H9 (cell line): ENCODE measurements at regions not wholly inside any gene's neighbourhood (a gene's known extent, or its start where the extent isn't known, plus 50 kb on each side); places are given as distances from the start of the nearest gene placed in this dataset.

Experiments
- DNase-seq: peaks from one replicate; pipeline ENCODE4 v3.0.0-alpha.2; 2017
- H2AFZ ChIP-seq: one replicate; pipeline ENCODE4 v1.6.1; 2013; ENCODE audit warnings: mild to moderate bottlenecking, low read length, control low read depth, moderate library complexity
- H2AK5ac ChIP-seq: 2 replicates; pipeline ENCODE4 v1.6.1; 2013; ENCODE audit warnings: low read length, control low read depth, mixed read lengths; ENCODE audit not compliant: insufficient read length
- H2BK120ac ChIP-seq: one replicate; pipeline ENCODE4 v1.6.1; 2013; ENCODE audit warnings: low read depth, mild to moderate bottlenecking, low read length, control low read depth, inconsistent platforms; ENCODE audit not compliant: poor library complexity, severe bottlenecking
- H2BK12ac ChIP-seq: 2 replicates; pipeline ENCODE4 v1.6.1; 2013; ENCODE audit warnings: low read length, control low read depth, mixed read lengths, low read depth; ENCODE audit not compliant: insufficient read length
- H2BK15ac ChIP-seq: 2 replicates; pipeline ENCODE4 v1.6.1; 2013; ENCODE audit warnings: low read depth, low read length, control low read depth
- H2BK20ac ChIP-seq: one replicate; pipeline ENCODE4 v1.6.1; 2013; ENCODE audit warnings: low read depth, mild to moderate bottlenecking, low read length, control low read depth, inconsistent platforms; ENCODE audit not compliant: poor library complexity, severe bottlenecking
- H2BK5ac ChIP-seq: 2 replicates; pipeline ENCODE4 v1.6.1; 2013; ENCODE audit warnings: low read length, control low read depth, mixed read lengths; ENCODE audit not compliant: insufficient read length
- H3K14ac ChIP-seq: 2 replicates; pipeline ENCODE4 v1.6.1; 2013; ENCODE audit warnings: low read length, control low read depth; ENCODE audit not compliant: insufficient read depth
- H3K18ac ChIP-seq: 2 replicates; pipeline ENCODE4 v1.6.1; 2013; ENCODE audit warnings: low read depth, mild to moderate bottlenecking, mixed read lengths, low read length, control low read depth; ENCODE audit not compliant: insufficient read length
- H3K23ac ChIP-seq: 2 replicates; pipeline ENCODE4 v1.6.1; 2013; ENCODE audit warnings: low read length, control low read depth, mixed read lengths, low read depth; ENCODE audit not compliant: insufficient read length
- H3K23me2 ChIP-seq: 2 replicates; pipeline ENCODE4 v1.6.1; 2013; ENCODE audit warnings: low read depth, mild to moderate bottlenecking, mixed read lengths, low read length, control low read depth; ENCODE audit not compliant: insufficient read length, poor library complexity, severe bottlenecking
- H3K27ac ChIP-seq: 2 replicates; pipeline ENCODE4 v1.5.1; 2013; ENCODE audit warnings: low read length, control low read depth, mixed read lengths, low read depth; ENCODE audit not compliant: insufficient read length
- H3K27me3 ChIP-seq: 2 replicates; pipeline ENCODE4 v1.6.1; 2013; ENCODE audit warnings: low read length, control low read depth, inconsistent platforms; ENCODE audit not compliant: insufficient read depth
- H3K4ac ChIP-seq: 2 replicates; pipeline ENCODE4 v1.6.1; 2013; ENCODE audit warnings: low read depth, mild to moderate bottlenecking, control low read depth, inconsistent platforms, low read length, moderate library complexity
- H3K4me1 ChIP-seq: 2 replicates; pipeline ENCODE4 v1.6.1; 2013; ENCODE audit warnings: low read length, control low read depth, inconsistent platforms; ENCODE audit not compliant: insufficient read depth
- H3K4me2 ChIP-seq: 2 replicates; pipeline ENCODE4 v1.6.1; 2013; ENCODE audit warnings: low read length, control low read depth, mixed read lengths; ENCODE audit not compliant: insufficient read length, insufficient read depth
- H3K56ac ChIP-seq: 2 replicates; pipeline ENCODE4 v1.6.1; 2013; ENCODE audit warnings: low read depth, mild to moderate bottlenecking, mixed read lengths, low read length, control low read depth; ENCODE audit not compliant: insufficient read length
- H3K79me1 ChIP-seq: 2 replicates; pipeline ENCODE4 v1.6.1; 2013; ENCODE audit warnings: low read depth, mild to moderate bottlenecking, moderate library complexity, low read length, control low read depth, inconsistent platforms; ENCODE audit not compliant: insufficient read depth, poor library complexity, severe bottlenecking
- H3K79me2 ChIP-seq: 2 replicates; pipeline ENCODE4 v1.6.1; 2013; ENCODE audit warnings: low read length, control low read depth, inconsistent platforms; ENCODE audit not compliant: insufficient read depth
- H3K9ac ChIP-seq: 2 replicates; pipeline ENCODE4 v1.6.1; 2013; ENCODE audit warnings: low read length, control low read depth, mixed read lengths; ENCODE audit not compliant: insufficient read length; ENCODE audit errors: extremely low read depth
- H3K9me3 ChIP-seq: one replicate; pipeline ENCODE4 v1.6.1; 2013; ENCODE audit warnings: low read depth, low read length, inconsistent platforms; ENCODE audit not compliant: control insufficient read depth
- H3T11ph ChIP-seq: one replicate; pipeline ENCODE4 v1.6.1; 2013; ENCODE audit warnings: mild to moderate bottlenecking, low read length, control low read depth, inconsistent platforms
- H4K20me1 ChIP-seq: one replicate; pipeline ENCODE4 v1.6.1; 2013; ENCODE audit not compliant: control insufficient read depth, insufficient read length, insufficient read depth
- H4K5ac ChIP-seq: 2 replicates; pipeline ENCODE4 v1.6.1; 2013; ENCODE audit warnings: low read depth, mild to moderate bottlenecking, mixed read lengths, low read length, control low read depth; ENCODE audit not compliant: insufficient read length
- H4K8ac ChIP-seq: replicated peaks from 2 replicates; pipeline ENCODE4 v1.6.1; 2013; ENCODE audit warnings: low read length, control low read depth, mixed read lengths, low read depth; ENCODE audit not compliant: insufficient read length
- H4K91ac ChIP-seq: 2 replicates; pipeline ENCODE4 v1.6.1; 2013; ENCODE audit warnings: low read depth, mild to moderate bottlenecking, moderate library complexity, mixed read lengths, low read length, control low read depth; ENCODE audit not compliant: insufficient read length
- H3K27ac Mint-ChIP-seq, 3 experiments: 2 replicates in 2 of 3; 3 replicates in 1 of 3; pipeline ENCODE4 v1.8.0; 2020 to 2021; ENCODE audit warnings: mixed read lengths in 3 of 3, mild to moderate bottlenecking in 1 of 3, moderate library complexity in 1 of 3
- H3K27me3 Mint-ChIP-seq: 2 replicates; pipeline ENCODE4 v1.8.0; 2021; ENCODE audit warnings: low read depth, mild to moderate bottlenecking, moderate library complexity, mixed read lengths
- H3K36me3 Mint-ChIP-seq, 3 experiments: 2 replicates in 2 of 3; 3 replicates in 1 of 3; pipeline ENCODE4 v1.8.0; 2020 to 2021; ENCODE audit warnings: low read depth in 3 of 3, mixed read lengths in 3 of 3; ENCODE audit not compliant: insufficient read depth in 1 of 3
- H3K4me1 Mint-ChIP-seq, 2 experiments: 2 replicates each; pipeline ENCODE4 v1.8.0; 2020; ENCODE audit warnings: mixed read lengths in 2 of 2
- H3K4me3 Mint-ChIP-seq, 2 experiments: 2 replicates in 1 of 2; 3 replicates in 1 of 2; pipeline ENCODE4 v1.8.0; 2020 to 2021; ENCODE audit warnings: mild to moderate bottlenecking in 2 of 2, mixed read lengths in 2 of 2, moderate library complexity in 1 of 2
- H3K9me3 Mint-ChIP-seq, 2 experiments: 2 replicates in 1 of 2; 3 replicates in 1 of 2; pipeline ENCODE4 v1.8.0; 2020; ENCODE audit warnings: mild to moderate bottlenecking in 2 of 2, mixed read lengths in 2 of 2, moderate library complexity in 1 of 2
- WGBS: extraction: QIAGEN DNeasy Blood & Tissue Kit; methylation state at CpG from one replicate; pipeline ENCODE4 v1.1.7; 2013; ENCODE audit warnings: missing lambda C conversion rate, low lambda C conversion rate, mixed read lengths; ENCODE audit not compliant: insufficient read length; ENCODE audit errors: extremely low coverage; 5-methylcytosine and 5-hydroxymethylcytosine counted together
- TF ChIP-seq, protein P1 (sequence below): fragments of 200-600 bp; sonication (generic); conservative IDR thresholded peaks from 3 replicates; pipeline ENCODE4 v1.8.0; 2021; ENCODE audit warnings: antibody characterized with exemption, mild to moderate bottlenecking

DNA sequence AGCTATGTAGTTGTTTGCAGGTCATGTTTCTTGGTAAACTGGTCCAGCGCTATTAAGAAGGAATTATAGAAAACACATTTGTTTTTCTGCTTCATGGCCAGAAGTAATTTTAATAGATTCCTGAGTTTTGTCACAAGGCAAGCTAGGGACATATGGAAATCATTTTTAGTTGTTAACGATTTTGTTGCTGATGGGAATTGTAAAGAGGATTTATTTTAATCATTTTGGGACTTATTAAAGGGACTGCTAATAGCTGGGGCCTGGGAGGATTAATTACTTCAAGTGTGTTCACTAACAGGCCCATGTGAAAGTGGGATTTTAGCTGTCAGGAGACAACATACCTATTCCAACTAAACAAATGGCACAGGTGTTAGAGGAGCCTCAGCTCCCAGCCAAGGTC is 492.0 kb upstream of the ARX start:
- no CpG with 5 or more reads among the region's 2 CpGs for WGBS
- H2BK20ac ChIP-seq, result no peak overlapping the region
- no peaks in the 10 kb centered on the region for H3K27me3 Mint-ChIP-seq

More for the DNA sequence above, 492.0 kb upstream of the ARX start:
- Histone ChIP-seq H3K23me2 (no peaks in the 10 kb centered on the region), H2BK12ac (no peak overlapping the region), H3K79me2 (no peaks in the 10 kb centered on the region), H3K9me3 (peaks cover 21% of the 10 kb centered on the region), H4K8ac (no peak overlapping the region), H3K27me3 (no peaks in the 10 kb centered on the region), H4K20me1 (no peaks in the 10 kb centered on the region), H3K23ac (no peak overlapping the region), H3K14ac (no peak overlapping the region), H3K4me1 (no peaks in the 10 kb centered on the region), H2BK5ac (no peak overlapping the region), H3K4me2 (no peak overlapping the region), H3K56ac (no peak overlapping the region), H2AK5ac (no peak overlapping the region), H3K4ac (no peak overlapping the region), H3T11ph (no peak overlapping the region), H4K91ac (no peak overlapping the region), H3K18ac (no peak overlapping the region), H2AFZ (no peak overlapping the region), H3K9ac (no peak overlapping the region), H2BK15ac (no peak overlapping the region), H3K27ac (no peak overlapping the region), H3K79me1 (no peaks in the 10 kb centered on the region), H2BK120ac (no peak overlapping the region), H4K5ac (no peak overlapping the region)
- peaks cover 61 to 63% of the 10 kb centered on the region in 2 experiments for H3K9me3 Mint-ChIP-seq
- DNase-seq, result no peak
- H3K4me3 Mint-ChIP-seq, result no peak overlapping the region
- peaks cover 0 to 8% (median 7%) of the 10 kb centered on the region in 3 experiments; a peak in 2 of 7 replicates for H3K36me3 Mint-ChIP-seq
- peaks cover 0 to 3% of the 10 kb centered on the region in 2 experiments; a peak in 3 of 4 replicates for H3K4me1 Mint-ChIP-seq
- no peak overlapping the region for H3K27ac Mint-ChIP-seq
- TF ChIP-seq, protein P1, sequence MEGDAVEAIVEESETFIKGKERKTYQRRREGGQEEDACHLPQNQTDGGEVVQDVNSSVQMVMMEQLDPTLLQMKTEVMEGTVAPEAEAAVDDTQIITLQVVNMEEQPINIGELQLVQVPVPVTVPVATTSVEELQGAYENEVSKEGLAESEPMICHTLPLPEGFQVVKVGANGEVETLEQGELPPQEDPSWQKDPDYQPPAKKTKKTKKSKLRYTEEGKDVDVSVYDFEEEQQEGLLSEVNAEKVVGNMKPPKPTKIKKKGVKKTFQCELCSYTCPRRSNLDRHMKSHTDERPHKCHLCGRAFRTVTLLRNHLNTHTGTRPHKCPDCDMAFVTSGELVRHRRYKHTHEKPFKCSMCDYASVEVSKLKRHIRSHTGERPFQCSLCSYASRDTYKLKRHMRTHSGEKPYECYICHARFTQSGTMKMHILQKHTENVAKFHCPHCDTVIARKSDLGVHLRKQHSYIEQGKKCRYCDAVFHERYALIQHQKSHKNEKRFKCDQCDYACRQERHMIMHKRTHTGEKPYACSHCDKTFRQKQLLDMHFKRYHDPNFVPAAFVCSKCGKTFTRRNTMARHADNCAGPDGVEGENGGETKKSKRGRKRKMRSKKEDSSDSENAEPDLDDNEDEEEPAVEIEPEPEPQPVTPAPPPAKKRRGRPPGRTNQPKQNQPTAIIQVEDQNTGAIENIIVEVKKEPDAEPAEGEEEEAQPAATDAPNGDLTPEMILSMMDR, result no peak
